ENCODE measurements at regions not wholly inside any gene's neighbourhood (a gene's known extent, or its start where the extent isn't known, plus 50 kb on each side); places are given as distances from the start of the nearest gene placed in this dataset.

- DNase-seq (ENCODE audit: low spot score), result no peak
Observed at GRCh38 chr4:3818371-3818770, 52.2 kb downstream of the ADRA2C start.

GRCh38 chr4:3819210-3819919 lies 53.2 kb downstream of the ADRA2C start:
- no peak for DNase-seq (ENCODE audit: low spot score)

GRCh38 chr4:3820016-3820805 lies 54.0 kb downstream of the ADRA2C start:
- DNase-seq (ENCODE audit: low spot score), result no peak

GRCh38 chr4:3820806-3821579 lies 54.8 kb downstream of the ADRA2C start:
- no peak for DNase-seq (ENCODE audit: low spot score)

- DNase-seq (ENCODE audit: low spot score), result no peak
Observed at GRCh38 chr4:3821580-3822229, 55.5 kb downstream of the ADRA2C start.

- DNase-seq (ENCODE audit: low spot score), result no peak
Observed at GRCh38 chr4:3822230-3822947, 56.2 kb downstream of the ADRA2C start.

GRCh38 chr4:3823496-3824341 lies 57.5 kb downstream of the ADRA2C start:
- no peak for DNase-seq (ENCODE audit: low spot score)

GRCh38 chr4:3824521-3825270 lies 58.5 kb downstream of the ADRA2C start:
- no peak for DNase-seq (ENCODE audit: low spot score)

GRCh38 chr4:3825530-3825929 lies 59.3 kb downstream of the ADRA2C start:
- no peak for DNase-seq (ENCODE audit: low spot score)

- no peak for DNase-seq (ENCODE audit: low spot score)
Observed at GRCh38 chr4:3826247-3827172, 60.3 kb downstream of the ADRA2C start.

GRCh38 chr4:3827616-3828492 lies 61.7 kb downstream of the ADRA2C start:
- peak; percentile 83 for DNase-seq (ENCODE audit: low spot score)

GRCh38 chr4:3828546-3828945 lies 62.4 kb downstream of the ADRA2C start:
- DNase-seq (ENCODE audit: low spot score), result no peak

GRCh38 chr4:3829211-3829955 lies 63.2 kb downstream of the ADRA2C start:
- no peak for DNase-seq (ENCODE audit: low spot score)

- no peak for DNase-seq (ENCODE audit: low spot score)
Observed at GRCh38 chr4:3829956-3830773, 64.0 kb downstream of the ADRA2C start.

- no peak for DNase-seq (ENCODE audit: low spot score)
Observed at GRCh38 chr4:3830774-3831528, 64.8 kb downstream of the ADRA2C start.
